ENCODE measurements at regions not wholly inside any gene's neighbourhood (a gene's known extent, or its start where the extent isn't known, plus 50 kb on each side); places are given as distances from the start of the nearest gene placed in this dataset.

DNA sequence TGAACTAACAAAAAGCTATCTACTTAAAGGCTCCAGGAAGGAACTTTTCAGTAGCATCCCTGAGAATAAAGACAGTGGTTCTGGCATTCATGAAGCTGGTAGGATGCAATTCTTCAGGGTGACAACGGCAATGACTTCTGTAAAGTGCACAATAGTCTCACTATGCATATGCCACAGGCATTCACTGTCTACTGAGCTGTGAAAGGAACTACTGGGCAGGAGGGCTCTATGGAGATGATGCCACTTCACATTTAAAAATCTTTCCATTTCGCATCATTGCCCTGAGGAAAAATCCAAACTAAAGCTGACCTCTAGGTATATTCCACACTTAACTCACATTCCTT, 2020.6 kb upstream of the PCDH20 start:
- H3K9me3 ChIP-seq (ENCODE audit: insufficient read depth, low read depth, low read length), result no peaks in the 10 kb centered on the region
- H3K9ac ChIP-seq (ENCODE audit: low read depth, low read length), result no peak overlapping the region
- no peaks in the 10 kb centered on the region for H3K27me3 ChIP-seq (ENCODE audit: insufficient read depth, low read length)
- no peaks in the 10 kb centered on the region for H3K36me3 ChIP-seq (ENCODE audit: insufficient read depth, low read depth, low read length)
- H3K4me1 ChIP-seq (ENCODE audit: insufficient read depth, low read length), result no peaks in the 10 kb centered on the region; the same call in none of the 2 replicates
- H3K4me3 ChIP-seq (ENCODE audit: low read length), result no peak overlapping the region
- no peak overlapping the region for H3K27ac ChIP-seq (ENCODE audit: low read length)

DNA sequence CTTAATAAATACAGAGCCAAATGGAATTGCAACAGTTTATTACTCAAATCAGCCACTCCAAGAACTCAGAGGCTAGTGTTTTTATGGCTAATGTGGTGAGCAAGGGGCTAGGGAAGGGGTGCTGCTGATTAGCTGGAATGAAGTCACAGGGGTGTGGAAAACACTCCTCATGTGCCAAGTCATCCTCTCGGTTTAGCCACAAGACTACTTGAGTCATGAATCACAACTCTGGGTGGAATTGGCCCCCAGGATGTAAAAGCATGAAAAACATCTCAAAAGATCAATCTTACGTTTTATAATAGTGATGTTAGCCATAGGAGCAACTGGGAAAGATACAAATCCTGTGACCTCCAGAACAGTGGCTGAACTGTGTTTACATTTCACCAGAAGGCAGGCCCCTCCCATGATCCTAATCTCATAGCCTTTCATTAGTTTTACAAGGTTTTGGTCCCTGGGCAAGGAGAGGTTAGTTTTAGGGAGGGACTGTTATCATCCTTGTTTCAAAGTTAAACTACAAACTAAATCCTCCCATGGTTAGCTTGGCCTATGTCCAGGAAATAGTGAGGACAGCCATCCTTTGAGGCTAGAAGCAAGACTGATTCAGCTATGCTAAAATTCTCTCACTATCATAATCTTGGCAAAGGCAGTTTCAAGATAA, 2020.1 kb upstream of the PCDH20 start:
- Histone ChIP-seq H3K9me3 (ENCODE audit: insufficient read depth, low read depth, low read length) (no peaks in the 10 kb centered on the region), H3K4me1 (ENCODE audit: insufficient read depth, low read length) (no peaks in the 10 kb centered on the region; the same call in none of the 2 replicates), H3K4me3 (ENCODE audit: low read length) (no peak overlapping the region), H3K27ac (ENCODE audit: low read length) (no peak overlapping the region), H3K36me3 (ENCODE audit: insufficient read depth, low read depth, low read length) (no peaks in the 10 kb centered on the region), H3K27me3 (ENCODE audit: insufficient read depth, low read length) (no peaks in the 10 kb centered on the region), H3K9ac (ENCODE audit: low read depth, low read length) (no peak overlapping the region)

DNA sequence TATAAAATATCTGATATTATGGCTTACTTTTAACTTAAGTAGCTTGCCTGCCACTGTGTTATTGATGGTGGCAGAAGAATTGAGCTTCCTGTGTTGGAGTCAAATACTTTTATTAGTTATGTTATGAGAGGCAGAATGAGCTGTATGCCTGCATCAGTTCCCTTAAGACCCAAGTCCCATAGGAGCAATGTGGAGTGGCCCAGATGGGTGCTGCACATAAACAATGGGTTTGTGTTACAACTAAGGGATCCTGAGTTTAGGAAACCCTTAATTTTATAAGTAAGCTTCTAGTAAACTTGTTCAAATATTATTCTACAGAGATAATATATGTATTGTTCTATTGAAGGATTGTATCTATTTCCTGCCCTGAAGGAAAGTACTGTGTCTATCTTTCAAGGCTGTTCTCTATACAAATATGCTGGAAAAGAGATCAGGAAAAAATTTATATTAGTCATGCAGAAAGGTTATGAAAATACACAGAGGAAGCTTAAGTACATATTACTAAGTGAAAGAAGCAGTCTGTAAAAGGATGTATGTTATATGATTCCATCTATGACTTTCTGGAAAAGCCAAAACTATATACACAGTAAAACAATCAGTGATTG, 2018.0 kb upstream of the PCDH20 start:
- no peak overlapping the region for H3K27ac ChIP-seq (ENCODE audit: low read length)
- no peaks in the 10 kb centered on the region for H3K27me3 ChIP-seq (ENCODE audit: insufficient read depth, low read length)

DNA sequence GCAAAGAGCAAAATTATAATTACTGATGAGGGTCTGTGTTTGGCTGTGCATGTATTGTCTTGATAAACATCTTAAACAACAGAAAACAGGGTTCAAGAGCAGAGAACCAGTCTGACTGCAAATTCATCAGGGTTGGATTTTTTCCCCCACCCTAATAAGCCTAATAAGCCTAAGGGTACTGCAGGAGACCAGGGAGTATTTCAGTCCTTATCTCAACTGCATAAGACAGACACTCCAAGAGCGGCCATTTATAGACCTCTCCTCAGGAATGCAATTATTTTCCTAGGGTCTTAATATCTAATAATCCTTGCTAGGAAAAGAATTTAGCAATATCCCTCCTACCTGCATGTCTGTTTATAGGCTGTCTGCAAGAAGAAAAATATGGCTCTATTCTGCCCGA, 2011.5 kb upstream of the PCDH20 start:
- Histone ChIP-seq H3K9ac (ENCODE audit: low read depth, low read length) (no peak overlapping the region), H3K27me3 (ENCODE audit: insufficient read depth, low read length) (no peaks in the 10 kb centered on the region), H3K27ac (ENCODE audit: low read length) (no peak overlapping the region), H3K4me1 (ENCODE audit: insufficient read depth, low read length) (no peaks in the 10 kb centered on the region), H3K36me3 (ENCODE audit: insufficient read depth, low read depth, low read length) (no peaks in the 10 kb centered on the region), H3K4me3 (ENCODE audit: low read length) (no peak overlapping the region), H3K9me3 (ENCODE audit: insufficient read depth, low read depth, low read length) (no peaks in the 10 kb centered on the region)

More for the DNA sequence above, 2018.0 kb upstream of the PCDH20 start:
- Histone ChIP-seq H3K9me3 (ENCODE audit: insufficient read depth, low read depth, low read length) (no peaks in the 10 kb centered on the region), H3K36me3 (ENCODE audit: insufficient read depth, low read depth, low read length) (no peaks in the 10 kb centered on the region), H3K9ac (ENCODE audit: low read depth, low read length) (no peak overlapping the region), H3K4me1 (ENCODE audit: insufficient read depth, low read length) (no peaks in the 10 kb centered on the region; the same call in none of the 2 replicates), H3K4me3 (ENCODE audit: low read length) (no peak overlapping the region)

DNA sequence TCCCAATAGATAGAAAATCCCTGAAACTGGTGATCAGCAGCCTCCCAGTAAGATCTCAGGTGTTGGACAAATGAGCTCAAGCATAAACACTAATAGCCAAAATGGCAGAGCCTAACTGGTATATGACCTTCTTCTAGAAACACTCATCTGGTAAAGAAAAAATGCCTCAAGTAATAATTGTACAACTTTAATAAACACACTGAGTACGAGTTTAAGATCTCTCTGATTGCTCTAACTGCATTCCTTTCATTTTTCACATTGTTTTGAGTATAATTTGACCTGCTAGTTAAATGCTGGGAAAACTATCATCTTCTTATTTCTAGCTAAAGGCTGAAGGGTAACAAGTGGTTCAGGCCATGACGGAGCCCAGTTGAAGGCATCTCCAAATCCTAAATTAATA, 2009.5 kb upstream of the PCDH20 start:
- no peaks in the 10 kb centered on the region for H3K36me3 ChIP-seq (ENCODE audit: insufficient read depth, low read depth, low read length)
- no peaks in the 10 kb centered on the region for H3K9me3 ChIP-seq (ENCODE audit: insufficient read depth, low read depth, low read length)
- H3K4me1 ChIP-seq (ENCODE audit: insufficient read depth, low read length), result no peaks in the 10 kb centered on the region
- no peaks in the 10 kb centered on the region for H3K27me3 ChIP-seq (ENCODE audit: insufficient read depth, low read length)
- no peak overlapping the region for H3K27ac ChIP-seq (ENCODE audit: low read length)
- no peak overlapping the region for H3K9ac ChIP-seq (ENCODE audit: low read depth, low read length)
- no peak overlapping the region for H3K4me3 ChIP-seq (ENCODE audit: low read length)

DNA sequence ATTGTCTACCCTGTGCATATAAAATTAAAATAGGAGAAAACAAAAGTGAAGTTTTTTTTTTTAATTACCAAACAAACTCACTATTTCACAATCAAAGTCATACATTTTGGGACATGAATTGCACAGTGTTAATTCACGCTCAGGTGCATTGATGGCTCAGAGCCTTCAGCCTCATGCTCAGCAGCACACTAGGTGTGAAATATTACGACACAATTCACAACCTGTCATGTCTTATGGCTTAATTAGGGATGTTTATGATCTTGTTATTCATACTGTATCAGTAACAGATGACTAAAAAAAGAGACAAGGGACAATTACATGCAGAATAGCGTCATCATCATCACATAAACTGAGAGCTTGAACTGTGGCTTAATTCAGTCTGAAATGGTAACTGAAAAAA, 2005.5 kb upstream of the PCDH20 start:
- H3K36me3 ChIP-seq (ENCODE audit: insufficient read depth, low read depth, low read length), result no peaks in the 10 kb centered on the region
- H3K4me1 ChIP-seq (ENCODE audit: insufficient read depth, low read length), result no peaks in the 10 kb centered on the region
- H3K4me3 ChIP-seq (ENCODE audit: low read length), result no peak overlapping the region
- H3K9ac ChIP-seq (ENCODE audit: low read depth, low read length), result no peak overlapping the region
- H3K27ac ChIP-seq (ENCODE audit: low read length), result no peak overlapping the region
- H3K27me3 ChIP-seq (ENCODE audit: insufficient read depth, low read length), result no peaks in the 10 kb centered on the region
- H3K9me3 ChIP-seq (ENCODE audit: insufficient read depth, low read depth, low read length), result no peaks in the 10 kb centered on the region

DNA sequence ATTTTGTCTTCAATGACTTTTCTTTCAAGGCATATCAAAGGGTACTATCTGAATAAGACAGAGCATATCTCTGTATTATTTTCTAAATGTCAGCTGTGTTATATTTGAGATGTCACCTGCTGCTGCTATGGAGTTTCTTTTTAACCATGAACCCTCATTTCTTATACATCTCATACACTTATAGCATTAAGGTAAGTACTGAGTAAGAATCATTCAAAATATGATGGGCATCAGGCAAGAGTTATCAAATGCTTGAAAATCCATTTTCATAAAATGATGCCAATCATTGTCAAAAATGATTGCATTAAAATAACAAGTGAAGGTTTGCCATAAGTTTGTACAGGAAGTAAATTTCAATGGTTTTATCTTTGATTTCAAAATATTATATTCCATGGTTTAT, 2005.0 kb upstream of the PCDH20 start:
- Histone ChIP-seq H3K9ac (ENCODE audit: low read depth, low read length) (no peak overlapping the region), H3K27ac (ENCODE audit: low read length) (no peak overlapping the region), H3K36me3 (ENCODE audit: insufficient read depth, low read depth, low read length) (no peaks in the 10 kb centered on the region), H3K27me3 (ENCODE audit: insufficient read depth, low read length) (no peaks in the 10 kb centered on the region), H3K4me1 (ENCODE audit: insufficient read depth, low read length) (no peaks in the 10 kb centered on the region), H3K9me3 (ENCODE audit: insufficient read depth, low read depth, low read length) (no peaks in the 10 kb centered on the region), H3K4me3 (ENCODE audit: low read length) (no peak overlapping the region)

DNA sequence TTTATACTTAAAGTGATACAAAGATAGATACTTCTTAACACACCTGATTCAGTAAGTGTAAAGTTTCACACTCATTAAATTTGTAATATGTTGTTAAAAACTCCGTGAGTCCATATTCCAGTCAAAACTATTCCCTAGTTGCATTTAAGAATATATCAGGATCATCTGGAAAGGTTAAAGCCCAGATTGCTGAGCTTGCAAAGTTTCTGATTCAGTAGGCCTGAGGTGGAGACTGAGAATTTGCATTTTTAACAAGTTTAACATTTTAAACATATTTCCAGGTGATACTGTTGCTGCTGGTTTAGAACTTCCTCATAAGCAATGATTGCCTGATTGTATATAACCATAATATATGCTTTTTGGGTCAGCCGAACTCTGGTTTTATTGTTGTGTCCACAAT, 1998.6 kb upstream of the PCDH20 start:
- Histone ChIP-seq H3K4me3 (ENCODE audit: low read length) (no peak overlapping the region), H3K27ac (ENCODE audit: low read length) (no peak overlapping the region), H3K4me1 (ENCODE audit: insufficient read depth, low read length) (no peaks in the 10 kb centered on the region; the same call in 1 of the 2 replicates), H3K27me3 (ENCODE audit: insufficient read depth, low read length) (no peaks in the 10 kb centered on the region), H3K36me3 (ENCODE audit: insufficient read depth, low read depth, low read length) (no peaks in the 10 kb centered on the region), H3K9me3 (ENCODE audit: insufficient read depth, low read depth, low read length) (no peaks in the 10 kb centered on the region), H3K9ac (ENCODE audit: low read depth, low read length) (no peak overlapping the region)

DNA sequence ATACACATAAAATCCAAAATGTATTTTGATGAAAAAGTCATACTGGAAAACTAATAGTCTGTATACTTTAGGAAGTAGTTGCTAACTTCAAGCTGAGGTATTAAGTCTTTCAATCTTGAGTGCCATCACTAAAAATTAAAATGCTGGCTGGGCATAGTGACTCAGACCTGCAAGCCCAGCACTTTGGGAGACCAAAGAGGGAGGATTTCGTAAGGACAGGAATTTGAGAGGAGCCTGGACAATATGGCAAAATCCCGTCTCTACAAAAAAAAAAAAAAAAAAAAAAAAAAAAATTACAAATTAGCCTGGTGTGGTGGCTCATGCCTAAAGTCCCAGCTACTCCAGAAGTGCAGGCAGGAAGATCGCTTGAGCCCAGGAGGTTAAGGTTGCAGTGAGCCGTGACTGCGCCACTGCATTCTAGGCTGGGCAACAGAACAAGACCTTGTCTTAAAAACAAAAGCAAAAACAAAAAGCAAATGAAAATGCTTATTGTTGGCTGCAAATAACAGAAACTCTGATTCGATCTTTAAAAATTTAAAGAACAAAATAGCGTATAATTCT, 1994.2 kb upstream of the PCDH20 start:
- H3K9me3 ChIP-seq (ENCODE audit: insufficient read depth, low read depth, low read length), result no peaks in the 10 kb centered on the region
- no peak overlapping the region for H3K4me3 ChIP-seq (ENCODE audit: low read length)
- no peaks in the 10 kb centered on the region for H3K36me3 ChIP-seq (ENCODE audit: insufficient read depth, low read depth, low read length)
- no peak overlapping the region for H3K9ac ChIP-seq (ENCODE audit: low read depth, low read length)
- peaks cover 10% of the 10 kb centered on the region; the same call in 1 of the 2 replicates for H3K4me1 ChIP-seq (ENCODE audit: insufficient read depth, low read length)
- no peak overlapping the region for H3K27ac ChIP-seq (ENCODE audit: low read length)
- H3K27me3 ChIP-seq (ENCODE audit: insufficient read depth, low read length), result no peaks in the 10 kb centered on the region

DNA sequence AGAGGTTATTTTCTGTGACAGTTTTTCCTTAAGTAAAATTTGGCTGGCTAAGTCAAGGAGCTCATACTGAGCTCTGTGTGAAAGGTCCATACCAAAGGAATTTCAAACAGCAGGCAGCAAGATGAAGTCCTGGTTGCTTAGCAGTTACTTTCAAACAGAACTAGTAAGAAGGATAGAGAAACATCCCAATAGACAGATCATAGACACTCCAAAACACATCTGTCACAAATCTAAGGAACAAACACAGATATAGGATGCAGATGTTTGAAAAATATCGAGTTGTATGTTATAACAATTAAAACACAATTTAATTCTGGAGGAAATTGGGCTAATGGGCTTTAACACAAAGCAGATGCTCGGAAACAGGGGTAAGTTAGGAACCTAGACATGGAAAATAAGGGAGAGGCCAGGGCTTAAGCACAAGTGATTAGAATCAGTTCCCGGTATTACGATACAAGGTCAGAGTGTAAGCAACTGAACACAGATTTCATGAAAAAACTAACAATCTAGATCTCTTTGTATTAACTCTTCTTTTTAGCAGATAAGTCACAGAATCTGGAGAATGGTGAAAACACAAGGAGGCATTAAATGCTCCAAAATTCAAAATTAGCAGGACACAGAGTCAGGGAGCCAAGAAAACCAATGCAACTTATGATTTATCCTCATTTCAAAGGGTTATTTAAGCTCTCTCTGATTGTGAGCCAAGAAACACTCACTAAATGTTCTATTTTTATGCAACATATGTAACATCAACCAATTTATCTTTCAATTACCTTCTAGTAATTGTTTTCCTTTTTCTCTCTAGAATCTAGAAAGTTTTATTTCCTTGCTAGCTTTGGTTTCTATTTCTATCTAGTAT, 1992.9 kb upstream of the PCDH20 start:
- Histone ChIP-seq H3K36me3 (ENCODE audit: insufficient read depth, low read depth, low read length) (no peaks in the 10 kb centered on the region), H3K9me3 (ENCODE audit: insufficient read depth, low read depth, low read length) (no peaks in the 10 kb centered on the region), H3K9ac (ENCODE audit: low read depth, low read length) (no peak overlapping the region), H3K4me1 (ENCODE audit: insufficient read depth, low read length) (peaks cover 10% of the 10 kb centered on the region; the same call in 1 of the 2 replicates), H3K27me3 (ENCODE audit: insufficient read depth, low read length) (no peaks in the 10 kb centered on the region), H3K4me3 (ENCODE audit: low read length) (no peak overlapping the region), H3K27ac (ENCODE audit: low read length) (no peak overlapping the region)

DNA sequence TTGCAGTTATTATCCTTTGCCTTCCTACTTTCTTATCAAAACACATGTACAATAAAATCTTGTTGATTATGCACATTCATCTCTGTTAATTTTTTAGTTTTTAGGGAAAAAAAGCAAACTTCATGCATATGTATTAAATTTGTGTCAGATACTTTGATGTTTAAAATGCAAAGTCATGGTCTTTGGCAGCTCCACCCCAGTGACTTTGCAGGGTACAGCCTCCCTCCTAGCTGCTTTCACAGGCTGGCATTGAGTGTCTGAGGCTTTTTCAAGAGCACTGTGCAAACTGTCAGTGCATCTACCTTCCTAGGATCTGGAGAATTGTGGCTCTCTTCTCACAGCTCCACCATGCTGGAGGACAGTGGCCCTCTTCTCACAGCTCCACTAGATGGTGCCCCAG, 1988.1 kb upstream of the PCDH20 start:
- Histone ChIP-seq H3K27ac (ENCODE audit: low read length) (no peak overlapping the region), H3K36me3 (ENCODE audit: insufficient read depth, low read depth, low read length) (no peaks in the 10 kb centered on the region)

More for the DNA sequence above, 1988.1 kb upstream of the PCDH20 start:
- H3K4me1 ChIP-seq (ENCODE audit: insufficient read depth, low read length), result peaks cover 7% of the 10 kb centered on the region; the same call in 1 of the 2 replicates
- H3K9ac ChIP-seq (ENCODE audit: low read depth, low read length), result no peak overlapping the region
- no peak overlapping the region for H3K4me3 ChIP-seq (ENCODE audit: low read length)
- no peaks in the 10 kb centered on the region for H3K9me3 ChIP-seq (ENCODE audit: insufficient read depth, low read depth, low read length)
- no peaks in the 10 kb centered on the region for H3K27me3 ChIP-seq (ENCODE audit: insufficient read depth, low read length)
